HG02798 (cell line): ENCODE measurements at regions not wholly inside any gene's neighbourhood (a gene's known extent, or its start where the extent isn't known, plus 50 kb on each side); places are given as distances from the start of the nearest gene placed in this dataset.
"Not testable (repeated sequence)": the region's sequence is repeated elsewhere in the genome, so short reads cannot be mapped to it uniquely, and the experiment has no call there.

Experiments
- ATAC-seq: cut with Tn5 transposase; IDR thresholded peaks from one replicate; pipeline ENCODE4 v1.9.1; 2021; ENCODE audit warnings: mild to moderate bottlenecking; ENCODE audit not compliant: unreplicated experiment, poor library complexity

DNA sequence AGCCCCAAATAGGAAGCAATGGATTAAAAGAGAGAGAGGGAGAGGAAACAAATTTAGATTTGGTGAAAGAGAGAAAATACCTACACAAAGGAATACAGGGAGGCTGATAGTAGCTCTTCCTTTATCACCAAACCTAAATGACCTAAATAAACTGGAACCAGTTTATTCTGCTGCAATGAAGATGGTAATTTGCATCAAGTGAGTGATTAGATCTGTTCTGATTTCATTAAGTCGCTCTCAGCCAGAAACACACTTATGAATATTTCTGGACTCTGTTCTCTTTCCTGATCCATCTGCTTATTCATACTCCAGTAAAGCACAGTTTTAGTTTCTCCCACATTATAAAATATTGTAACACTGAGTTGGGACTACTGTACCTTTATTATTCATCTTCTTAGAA, 83.4 kb upstream of the BMP5 start:
- no peak for ATAC-seq

DNA sequence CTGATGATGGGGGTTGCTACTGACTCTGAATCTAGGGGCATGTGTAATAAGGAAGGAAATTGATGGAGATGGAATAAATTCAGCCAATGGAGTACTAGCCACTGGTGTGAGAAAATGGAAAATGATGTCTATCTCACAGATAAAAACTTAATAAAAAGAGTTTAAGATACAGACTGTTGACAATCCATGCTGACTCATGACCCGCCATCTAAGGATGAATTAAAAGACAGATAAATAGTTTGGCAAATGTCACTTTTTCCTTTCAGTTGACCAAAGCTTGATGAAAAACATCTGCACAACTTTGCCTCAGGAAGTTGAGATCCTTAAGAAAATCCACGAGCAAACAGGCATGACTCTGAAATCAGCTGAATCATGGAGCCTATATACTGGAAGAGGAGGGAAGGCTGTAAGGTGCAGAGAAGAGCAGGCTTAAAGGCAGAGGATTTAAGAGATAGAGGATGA, 82.6 kb upstream of the BMP5 start:
- ATAC-seq = no peak

DNA sequence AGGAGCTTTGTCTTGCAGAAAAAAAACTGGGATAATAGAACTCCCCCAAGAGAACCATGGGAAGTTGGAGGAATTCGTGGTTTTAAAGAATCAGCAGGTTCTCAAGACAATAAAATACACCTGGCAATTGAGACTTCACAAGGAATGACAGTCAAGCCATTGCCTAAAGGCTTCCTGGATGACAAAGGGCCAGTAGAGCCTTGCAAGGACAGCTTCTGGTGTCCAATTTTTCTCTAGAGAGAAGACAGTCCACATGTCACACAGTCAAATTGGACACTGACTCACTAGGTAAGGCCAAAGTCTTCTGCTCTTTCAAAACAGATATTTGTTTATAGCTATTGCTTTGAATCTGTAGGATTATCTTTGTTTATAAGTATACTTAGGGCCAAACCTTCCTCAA, 80.3 kb upstream of the BMP5 start:
- ATAC-seq = no peak

- no peak for ATAC-seq
Measured at GRCh38 chr6:55954436-55954835, 79.0 kb upstream of the BMP5 start.

DNA sequence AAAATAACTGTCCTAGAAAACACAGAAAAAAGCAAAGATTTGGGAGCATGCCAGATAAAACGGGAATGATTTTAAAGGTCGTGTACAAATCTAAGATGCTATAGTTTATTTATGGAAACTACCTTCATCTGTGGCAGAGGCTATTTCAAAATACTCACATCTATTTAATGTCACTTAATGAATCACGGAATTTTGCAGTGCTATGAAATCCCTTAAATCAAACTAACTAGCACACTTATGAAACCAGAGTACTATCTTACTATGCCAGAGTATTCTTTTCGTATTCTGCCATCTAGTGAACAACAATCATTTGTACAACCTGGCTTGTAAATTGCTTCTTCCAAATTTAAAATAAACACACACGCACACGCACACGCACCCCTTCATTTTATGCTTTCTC, 77.9 kb upstream of the BMP5 start:
- no peak for ATAC-seq

GRCh38 chr6:55950071-55950814, 74.9 kb upstream of the BMP5 start:
- no peak for ATAC-seq

DNA sequence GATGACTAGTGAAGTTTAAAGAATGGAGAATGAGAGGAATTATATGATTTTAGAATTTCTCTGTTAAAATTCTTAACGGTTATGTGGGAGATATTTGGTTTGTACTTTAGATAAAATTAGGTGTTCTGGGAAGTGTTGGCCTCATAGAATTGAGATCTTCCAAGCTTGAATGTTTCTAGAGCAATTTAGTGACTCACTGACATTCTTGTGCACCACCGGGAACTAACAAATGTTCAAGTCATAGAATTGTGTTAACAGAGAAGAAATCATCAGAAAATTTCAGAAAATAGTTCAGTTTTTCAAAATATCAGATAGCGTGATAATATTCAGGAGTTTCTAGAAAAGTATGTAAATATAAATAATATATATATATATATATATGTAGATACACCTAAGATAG, 67.9 kb upstream of the BMP5 start:
- ATAC-seq = no peak

DNA sequence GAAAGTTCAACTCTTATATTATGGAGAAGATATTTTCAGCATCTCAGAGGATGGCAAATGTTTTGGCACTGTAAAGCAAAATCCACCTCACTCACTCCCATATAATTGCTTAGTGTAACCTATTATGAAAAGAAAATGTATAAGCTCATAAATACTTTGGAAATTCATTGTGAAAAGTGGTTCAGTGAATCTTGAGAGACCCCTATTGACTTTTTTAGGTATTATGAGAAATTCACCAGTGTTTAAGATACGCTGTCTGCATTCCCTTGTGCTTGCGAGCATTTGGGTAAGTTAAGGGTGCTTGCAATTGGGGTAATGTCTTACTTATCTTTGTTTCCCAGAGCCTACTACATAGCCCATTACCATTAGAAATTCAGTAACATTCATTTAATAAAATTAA, 66.3 kb upstream of the BMP5 start:
- ATAC-seq = no peak

- ATAC-seq = no peak
Measured at GRCh38 chr6:55937951-55938690, 62.7 kb upstream of the BMP5 start.

GRCh38 chr6:55937261-55937947, 62.0 kb upstream of the BMP5 start:
- ATAC-seq = no peak

DNA sequence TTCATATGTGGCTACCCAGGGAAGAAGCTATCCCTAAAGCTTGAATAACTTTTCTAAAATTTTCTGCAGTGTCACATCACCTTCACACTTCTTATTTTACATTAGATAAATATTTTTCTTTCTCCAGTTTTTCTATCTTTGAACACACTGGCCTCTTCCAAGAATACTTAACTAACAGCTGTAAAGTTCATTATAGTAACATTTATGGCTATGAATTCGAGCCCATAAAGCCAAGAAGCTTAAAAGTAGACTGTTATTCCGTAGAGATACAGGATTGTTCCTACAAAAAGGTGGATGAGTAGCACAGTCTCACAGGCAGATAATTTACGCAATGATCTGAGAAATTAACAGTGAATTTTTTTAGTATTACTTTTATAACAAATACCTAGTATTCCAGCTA, 55.7 kb upstream of the BMP5 start:
- no peak for ATAC-seq

- ATAC-seq = not testable (repeated sequence)
Measured at GRCh38 chr6:55927713-55928112, 52.3 kb upstream of the BMP5 start.

DNA sequence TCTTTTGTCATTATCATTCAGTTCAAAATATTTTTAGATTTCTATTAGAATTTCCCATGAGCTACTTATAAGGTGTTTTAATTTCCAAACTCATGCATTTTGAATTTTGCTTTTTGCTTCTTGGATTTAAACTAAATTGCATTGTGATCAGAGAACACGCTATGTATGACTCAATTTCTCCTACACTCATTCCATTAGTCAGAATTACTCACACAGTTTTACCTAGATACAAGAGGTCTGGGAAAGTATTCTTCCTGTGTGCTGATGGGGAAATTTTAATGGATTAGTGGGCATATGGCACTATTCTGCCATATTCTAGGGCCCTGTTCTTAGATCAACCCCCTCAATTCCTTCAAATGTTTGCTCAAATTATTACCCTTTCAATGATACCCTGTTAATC, 49.9 kb upstream of the BMP5 start:
- no peak for ATAC-seq
